OCI-LY1 (cell line): ENCODE measurements at regions not wholly inside any gene's neighbourhood (a gene's known extent, or its start where the extent isn't known, plus 50 kb on each side); places are given as distances from the start of the nearest gene placed in this dataset.

Experiments used
- H2AFZ ChIP-seq: fragments of 200-600 bp; sonication (generic), shearing (Covaris generic); 2 replicates; pipeline ENCODE4 v1.6.0; 2014; ENCODE audit warnings: antibody characterized with exemption, mild to moderate bottlenecking, low read length
- H3F3A ChIP-seq: fragments of 200-600 bp; sonication (generic), shearing (Covaris generic); 2 replicates; pipeline ENCODE4 v1.6.0; 2014; ENCODE audit warnings: mild to moderate bottlenecking, antibody characterized with exemption, low read length, moderate library complexity; ENCODE audit not compliant: insufficient read depth
- H3K27ac ChIP-seq: fragments of 200-600 bp; sonication (generic); 2 replicates; pipeline ENCODE4 v1.5.1; 2014; ENCODE audit warnings: low read length, mixed run types, mild to moderate bottlenecking, low read depth; ENCODE audit not compliant: poor library complexity, severe bottlenecking
- H3K27me3 ChIP-seq: fragments of 200-600 bp; sonication (generic); 2 replicates; pipeline ENCODE4 v1.6.0; 2014; ENCODE audit warnings: antibody characterized with exemption, mild to moderate bottlenecking, low read length, moderate library complexity; ENCODE audit not compliant: insufficient read depth
- H3K36me3 ChIP-seq: fragments of 200-600 bp; sonication (generic); 2 replicates; pipeline ENCODE4 v1.6.1; 2014; ENCODE audit warnings: mild to moderate bottlenecking, antibody characterized with exemption, low read length, moderate library complexity, mixed read lengths; ENCODE audit not compliant: insufficient read depth
- H3K4me1 ChIP-seq: fragments of 200-600 bp; sonication (generic); 2 replicates; pipeline ENCODE4 v1.5.1; 2014; ENCODE audit warnings: mild to moderate bottlenecking, low read length, moderate library complexity; ENCODE audit not compliant: insufficient read depth, severe bottlenecking
- H3K4me2 ChIP-seq: fragments of 200-600 bp; sonication (generic), shearing (Covaris generic); 2 replicates; pipeline ENCODE4 v1.6.1; 2014; ENCODE audit warnings: low read length
- H3K4me3 ChIP-seq: fragments of 200-600 bp; sonication (generic); 2 replicates; pipeline ENCODE4 v1.5.1; 2014; ENCODE audit warnings: low read length, low read depth, mild to moderate bottlenecking, mixed read lengths; ENCODE audit not compliant: poor library complexity, severe bottlenecking
- H3K79me2 ChIP-seq: fragments of 200-600 bp; shearing (Covaris generic); 2 replicates; pipeline ENCODE4 v1.6.1; 2016; ENCODE audit warnings: mixed run types, low read length, mixed read lengths; ENCODE audit not compliant: insufficient read depth
- H3K9ac ChIP-seq: fragments of 200-600 bp; sonication (generic), shearing (Covaris generic); 2 replicates; pipeline ENCODE4 v1.6.1; 2014; ENCODE audit warnings: mild to moderate bottlenecking, low read length, mixed read lengths
- H3K9me2 ChIP-seq: fragments of 200-600 bp; sonication (generic), shearing (Covaris generic); 2 replicates; pipeline ENCODE4 v1.6.1; 2014; ENCODE audit warnings: low read depth, mild to moderate bottlenecking, low read length, mixed read lengths
- H3K9me3 ChIP-seq: fragments of 200-600 bp; shearing (Covaris generic); 2 replicates; pipeline ENCODE4 v1.6.1; 2014; ENCODE audit warnings: low read length, mixed read lengths
- H4K20me1 ChIP-seq: fragments of 200-600 bp; sonication (generic), shearing (Covaris generic); 2 replicates; pipeline ENCODE4 v1.6.0; 2016; ENCODE audit warnings: mild to moderate bottlenecking, low read length; ENCODE audit not compliant: insufficient read depth
- EZH2 ChIP-seq: fragments of 200-600 bp; sonication (generic), shearing (Covaris generic); IDR thresholded peaks from 2 replicates; pipeline ENCODE4 v1.8.0; 2017; ENCODE audit warnings: borderline replicate concordance, mixed run types, mild to moderate bottlenecking, antibody characterized with exemption, low read length, moderate library complexity, mixed read lengths
- TF ChIP-seq, protein P1 (sequence below): fragments of 200-600 bp; sonication (generic), shearing (Covaris generic); IDR thresholded peaks from 2 replicates; pipeline ENCODE4 v1.5.1; 2017; ENCODE audit warnings: mild to moderate bottlenecking, antibody characterized with exemption, low read length, moderate library complexity, mixed read lengths

DNA sequence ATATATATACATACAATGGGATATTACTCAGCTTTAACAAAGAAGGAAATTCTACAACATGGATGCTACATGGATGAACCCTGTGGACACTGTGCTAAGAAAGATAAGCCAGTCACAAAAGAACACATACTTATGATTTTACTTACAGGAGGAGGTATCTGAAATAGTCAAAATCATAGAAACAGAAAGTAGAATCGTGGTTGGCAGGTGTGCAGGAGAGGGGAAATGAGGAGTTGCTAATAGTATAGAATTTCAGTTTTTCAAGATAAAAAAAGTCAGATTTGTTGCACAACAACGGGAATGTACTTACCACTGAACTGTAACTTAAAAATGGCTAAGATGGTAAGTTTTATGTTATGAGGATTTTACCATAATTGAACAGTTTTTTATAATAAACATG lies 706.3 kb downstream of the TFAP2A start:
- Histone ChIP-seq H3F3A (no peaks in the 10 kb centered on the region), H3K4me3 (no peak overlapping the region), H3K4me2 (no peak overlapping the region), H3K9me2 (no peaks in the 10 kb centered on the region), H2AFZ (no peak overlapping the region), H3K9ac (no peak overlapping the region), H3K27me3 (no peaks in the 10 kb centered on the region), H3K9me3 (no peaks in the 10 kb centered on the region), H3K36me3 (no peaks in the 10 kb centered on the region), H3K27ac (no peak overlapping the region), H3K4me1 (no peaks in the 10 kb centered on the region), H4K20me1 (no peaks in the 10 kb centered on the region), H3K79me2 (no peaks in the 10 kb centered on the region)
- TF ChIP-seq, protein P1, sequence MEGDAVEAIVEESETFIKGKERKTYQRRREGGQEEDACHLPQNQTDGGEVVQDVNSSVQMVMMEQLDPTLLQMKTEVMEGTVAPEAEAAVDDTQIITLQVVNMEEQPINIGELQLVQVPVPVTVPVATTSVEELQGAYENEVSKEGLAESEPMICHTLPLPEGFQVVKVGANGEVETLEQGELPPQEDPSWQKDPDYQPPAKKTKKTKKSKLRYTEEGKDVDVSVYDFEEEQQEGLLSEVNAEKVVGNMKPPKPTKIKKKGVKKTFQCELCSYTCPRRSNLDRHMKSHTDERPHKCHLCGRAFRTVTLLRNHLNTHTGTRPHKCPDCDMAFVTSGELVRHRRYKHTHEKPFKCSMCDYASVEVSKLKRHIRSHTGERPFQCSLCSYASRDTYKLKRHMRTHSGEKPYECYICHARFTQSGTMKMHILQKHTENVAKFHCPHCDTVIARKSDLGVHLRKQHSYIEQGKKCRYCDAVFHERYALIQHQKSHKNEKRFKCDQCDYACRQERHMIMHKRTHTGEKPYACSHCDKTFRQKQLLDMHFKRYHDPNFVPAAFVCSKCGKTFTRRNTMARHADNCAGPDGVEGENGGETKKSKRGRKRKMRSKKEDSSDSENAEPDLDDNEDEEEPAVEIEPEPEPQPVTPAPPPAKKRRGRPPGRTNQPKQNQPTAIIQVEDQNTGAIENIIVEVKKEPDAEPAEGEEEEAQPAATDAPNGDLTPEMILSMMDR: no peak
- TF ChIP-seq EZH2: no peak

DNA sequence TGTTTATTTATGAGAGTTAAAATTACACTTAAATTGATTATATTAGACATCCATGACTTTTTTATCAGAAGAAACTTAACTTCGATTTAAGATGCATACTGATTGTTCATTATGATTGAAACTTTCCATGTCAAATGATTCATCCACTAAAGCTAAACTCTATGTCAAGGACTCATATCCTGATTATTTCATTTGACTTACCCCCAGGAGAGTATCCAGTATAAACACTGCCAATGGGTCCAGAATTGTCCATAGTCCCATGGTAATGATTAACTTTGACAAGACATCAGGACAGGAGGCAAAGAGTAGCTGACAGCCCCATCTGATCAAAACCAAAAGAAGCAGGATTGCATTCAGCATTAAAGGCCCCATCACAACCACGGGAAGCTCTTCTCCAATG lies 709.9 kb downstream of the TFAP2A start:
- Histone ChIP-seq H2AFZ (no peak overlapping the region), H3K27ac (no peak overlapping the region), H3K9me3 (no peaks in the 10 kb centered on the region)

DNA sequence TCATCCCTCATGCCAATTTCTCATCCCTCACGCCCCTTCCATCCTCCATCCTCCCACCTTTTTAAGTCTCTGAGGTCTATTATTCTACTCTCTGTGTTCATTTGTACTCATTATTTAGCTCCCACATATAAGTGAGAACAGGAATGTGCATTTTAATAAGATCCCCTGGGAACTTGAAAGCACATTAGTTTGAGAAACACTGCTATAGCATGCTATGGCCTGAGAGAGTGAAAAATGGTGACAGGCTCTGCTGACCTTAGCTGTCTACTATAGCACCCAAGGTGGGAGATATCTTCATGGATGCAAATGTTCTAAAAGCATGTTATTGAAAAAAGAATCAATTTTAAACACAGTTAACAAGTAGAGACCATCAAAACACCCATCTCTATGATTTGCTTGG lies 712.0 kb downstream of the TFAP2A start:
- no peaks in the 10 kb centered on the region for H4K20me1 ChIP-seq
- no peak overlapping the region for H2AFZ ChIP-seq
- H3K9ac ChIP-seq: no peak overlapping the region
- no peak overlapping the region for H3K4me2 ChIP-seq
- H3K79me2 ChIP-seq: no peaks in the 10 kb centered on the region
- H3K9me3 ChIP-seq: no peaks in the 10 kb centered on the region
- H3K9me2 ChIP-seq: no peaks in the 10 kb centered on the region
- no peak for TF ChIP-seq EZH2
- TF ChIP-seq, protein P1: no peak
- H3K4me1 ChIP-seq: no peaks in the 10 kb centered on the region
- H3F3A ChIP-seq: no peaks in the 10 kb centered on the region
- H3K36me3 ChIP-seq: no peaks in the 10 kb centered on the region
- H3K4me3 ChIP-seq: no peak overlapping the region
- no peak overlapping the region for H3K27ac ChIP-seq
- H3K27me3 ChIP-seq: no peaks in the 10 kb centered on the region

More for the DNA sequence above, 709.9 kb downstream of the TFAP2A start:
- no peak overlapping the region for H3K9ac ChIP-seq
- H3K4me2 ChIP-seq: no peak overlapping the region
- H3K79me2 ChIP-seq: no peaks in the 10 kb centered on the region
- no peaks in the 10 kb centered on the region for H3K4me1 ChIP-seq
- H3K27me3 ChIP-seq: no peaks in the 10 kb centered on the region
- no peaks in the 10 kb centered on the region for H3K36me3 ChIP-seq
- TF ChIP-seq, protein P1: no peak
- TF ChIP-seq EZH2: no peak
- no peaks in the 10 kb centered on the region for H3K9me2 ChIP-seq
- H3K4me3 ChIP-seq: no peak overlapping the region
- H3F3A ChIP-seq: no peaks in the 10 kb centered on the region
- no peaks in the 10 kb centered on the region for H4K20me1 ChIP-seq
